SIG-M5 treated with dmso at 0.1 percent for 504 hours (cell line): ENCODE measurements at regions not wholly inside any gene's neighbourhood (a gene's known extent, or its start where the extent isn't known, plus 50 kb on each side); places are given as distances from the start of the nearest gene placed in this dataset.

Experiments used
- DNase-seq: peaks from one replicate; lab custom pipeline; 2025; ENCODE audit not compliant: unreplicated experiment; lab: John Stamatoyannopoulos, UW

DNA sequence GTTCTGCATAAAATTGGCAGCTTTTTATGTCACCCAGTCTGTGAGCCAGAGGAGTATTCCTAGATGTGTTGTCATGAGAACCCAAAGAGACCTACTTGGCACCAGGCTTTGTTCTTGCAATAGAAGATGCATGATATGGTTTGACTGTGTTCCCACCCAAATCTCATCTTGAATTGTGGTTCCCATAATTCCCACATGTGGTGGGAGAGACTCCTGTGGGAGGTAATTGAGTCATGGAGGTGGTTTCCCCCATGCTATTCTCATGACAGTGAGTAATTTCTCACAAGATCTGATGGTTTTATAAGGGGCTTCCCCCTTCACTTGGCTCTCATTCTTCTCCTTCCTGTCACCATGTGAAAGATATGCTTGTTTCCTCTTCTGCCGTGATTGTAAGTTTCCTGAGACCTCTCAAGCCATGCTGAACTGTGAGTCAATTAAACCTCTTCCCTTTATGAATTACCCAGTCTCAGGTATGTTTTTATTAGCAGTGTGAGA, 572.0 kb upstream of the ATP2B1 start:
- DNase-seq: no peak

- no peak for DNase-seq
These were observed 571.4 kb upstream of the ATP2B1 start for GRCh38 chr12:90280033-90280432.

DNA sequence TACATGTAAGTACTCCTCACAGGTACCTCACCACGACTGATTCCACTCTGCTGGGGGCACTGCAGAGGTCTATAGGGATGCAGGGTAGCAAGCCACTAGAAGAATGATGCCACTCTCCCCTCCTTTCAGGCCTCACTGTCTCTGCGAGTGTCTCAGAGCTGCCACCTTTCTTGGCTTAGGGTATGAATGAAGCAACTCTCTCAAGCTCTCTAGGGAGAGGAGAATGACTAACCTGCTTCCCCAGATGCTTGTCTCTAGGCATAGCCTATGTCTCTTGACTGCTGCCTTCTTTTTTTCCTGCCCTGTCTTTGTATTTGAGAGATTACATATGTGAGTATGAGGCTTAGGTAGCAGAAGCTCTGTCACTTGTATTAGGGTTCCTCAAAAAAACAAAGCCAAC, 566.5 kb upstream of the ATP2B1 start:
- DNase-seq: no peak

- DNase-seq: peak; percentile 10
These were observed 565.8 kb upstream of the ATP2B1 start for GRCh38 chr12:90274407-90274806.

GRCh38 chr12:90268574-90268973, 559.9 kb upstream of the ATP2B1 start:
- DNase-seq: no peak

DNA sequence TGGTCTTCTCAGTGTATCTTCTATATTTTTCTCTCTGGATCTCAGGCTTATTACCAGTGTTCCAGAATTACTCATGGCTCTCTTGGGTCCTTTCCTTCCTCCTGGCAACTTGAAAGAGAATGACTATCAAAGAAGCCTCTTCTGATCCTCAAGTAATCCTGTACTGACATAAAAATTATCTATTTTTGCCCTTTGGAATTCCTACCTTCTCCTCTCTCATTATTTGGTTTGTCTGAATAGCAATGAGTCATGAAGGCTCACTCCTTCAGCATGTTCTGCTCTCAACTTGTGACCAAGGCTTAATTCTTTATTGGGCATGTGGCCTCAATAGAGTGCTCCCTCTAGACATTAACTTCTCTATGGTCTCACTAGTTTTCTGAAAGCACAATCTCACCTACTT, 553.6 kb upstream of the ATP2B1 start:
- no peak for DNase-seq

DNA sequence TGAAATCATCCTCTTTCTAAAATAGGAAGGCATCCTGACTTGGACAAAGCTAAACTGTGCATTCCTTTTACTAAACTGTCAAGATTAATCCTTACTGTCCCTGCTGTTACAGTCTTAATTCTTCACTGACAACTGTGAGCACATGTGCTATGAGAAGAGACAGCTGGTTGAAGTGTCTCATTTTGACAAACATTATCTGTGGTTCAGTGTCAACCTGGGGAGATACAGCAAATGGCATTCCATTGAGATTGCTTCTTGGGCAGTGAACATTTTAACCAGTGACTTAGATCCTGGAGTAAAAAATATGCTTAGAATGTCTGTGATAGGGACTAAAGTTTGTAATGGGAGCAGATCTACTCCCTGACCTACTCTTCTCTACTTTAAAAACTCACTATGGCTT, 552.6 kb upstream of the ATP2B1 start:
- no peak for DNase-seq

DNA sequence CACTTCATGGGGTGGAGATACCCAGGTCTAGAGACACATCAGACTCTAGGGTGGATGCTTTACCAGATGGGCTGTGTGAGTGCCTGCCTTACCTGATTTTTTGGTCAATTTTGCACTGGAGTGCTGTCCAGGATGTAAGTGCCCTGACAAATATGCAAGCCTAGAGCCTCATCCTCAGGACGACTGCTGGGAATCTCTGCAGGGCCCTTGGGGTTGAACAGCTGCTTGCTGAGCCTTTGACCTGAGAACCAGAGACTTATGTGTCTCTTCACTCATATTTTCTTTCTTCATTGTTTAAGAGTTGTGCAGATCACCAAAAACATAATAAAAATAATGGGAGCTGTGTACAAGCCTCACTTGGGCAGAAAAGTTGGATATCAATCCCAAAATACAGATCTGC, 551.5 kb upstream of the ATP2B1 start:
- DNase-seq: no peak

DNA sequence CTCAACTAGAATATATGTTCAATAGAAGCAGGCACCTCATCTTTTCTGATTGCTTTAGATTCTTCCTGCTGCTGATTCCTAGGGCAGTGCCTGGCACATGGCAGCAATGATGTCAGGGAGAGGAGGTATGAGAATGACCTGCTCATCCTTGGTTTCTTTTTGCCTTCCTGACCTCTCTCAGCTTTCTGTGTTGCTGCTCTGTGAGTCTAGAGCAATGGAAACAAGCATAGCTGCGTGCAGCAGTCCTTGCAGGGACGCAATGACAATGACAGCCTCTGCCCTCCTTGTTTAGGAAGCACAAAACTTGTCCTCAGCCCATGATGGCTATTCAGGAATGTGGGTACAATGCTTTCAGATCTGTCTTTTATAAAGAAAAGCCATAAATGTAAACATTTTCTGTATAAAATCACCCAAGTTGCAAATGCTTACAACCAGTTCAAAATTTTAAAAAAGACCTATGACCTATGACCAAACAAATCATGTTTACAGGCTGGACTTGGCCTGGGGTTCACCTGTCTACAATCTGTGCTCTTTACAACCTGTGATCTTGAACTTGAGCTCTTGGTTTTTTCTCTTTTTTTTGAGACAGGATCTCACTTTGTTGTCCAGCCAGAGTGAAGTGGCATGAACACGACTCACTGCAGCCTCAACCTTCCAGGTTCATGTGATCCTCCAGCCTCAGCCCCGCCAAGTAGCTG, 549.4 kb upstream of the ATP2B1 start:
- DNase-seq: no peak

GRCh38 chr12:90254796-90255195, 546.2 kb upstream of the ATP2B1 start:
- DNase-seq: no peak

DNA sequence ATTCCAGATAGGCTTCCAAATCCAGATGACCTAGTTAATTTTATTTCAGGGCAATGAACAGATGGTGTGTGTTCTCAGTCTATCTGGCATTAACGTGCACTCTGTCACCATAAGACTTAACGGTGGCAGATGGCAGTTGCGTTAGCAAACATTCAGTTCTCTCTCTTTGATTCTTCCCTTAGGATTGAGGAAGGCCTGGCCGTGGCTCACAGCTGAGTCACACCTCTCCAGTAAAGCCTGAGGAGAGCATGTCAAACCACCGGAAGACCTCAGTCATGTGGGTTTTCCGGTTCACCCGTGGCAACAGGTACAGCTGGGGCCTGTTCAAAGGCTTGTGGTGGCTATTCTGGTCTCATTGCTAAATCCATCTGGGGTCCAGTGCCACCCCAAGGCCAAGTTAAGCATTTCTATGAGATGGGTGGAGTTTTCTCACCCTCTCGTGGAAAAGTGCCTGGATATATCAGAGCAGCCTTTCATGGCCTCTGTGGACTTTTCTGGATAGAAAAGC, 545.1 kb upstream of the ATP2B1 start:
- DNase-seq: peak; percentile 38

DNA sequence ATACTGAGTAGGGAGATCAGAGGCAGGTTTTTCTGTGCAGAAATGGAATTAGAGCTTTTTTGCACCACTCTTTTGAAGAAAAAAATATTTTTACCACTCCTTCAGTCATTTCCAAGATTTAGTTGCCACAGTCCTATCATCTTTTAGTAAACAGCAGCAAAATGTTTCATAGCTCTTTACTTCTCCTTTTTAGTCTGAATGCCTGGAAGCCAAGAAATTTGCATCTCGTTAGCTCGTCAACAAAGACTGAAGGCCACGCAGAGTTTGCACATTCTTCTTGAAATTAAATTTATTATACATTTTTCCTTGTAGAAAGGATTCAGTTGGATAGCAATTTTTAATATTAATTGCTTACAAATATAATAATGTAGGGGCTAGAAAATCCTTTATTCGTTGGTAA, 544.5 kb upstream of the ATP2B1 start:
- DNase-seq: no peak

DNA sequence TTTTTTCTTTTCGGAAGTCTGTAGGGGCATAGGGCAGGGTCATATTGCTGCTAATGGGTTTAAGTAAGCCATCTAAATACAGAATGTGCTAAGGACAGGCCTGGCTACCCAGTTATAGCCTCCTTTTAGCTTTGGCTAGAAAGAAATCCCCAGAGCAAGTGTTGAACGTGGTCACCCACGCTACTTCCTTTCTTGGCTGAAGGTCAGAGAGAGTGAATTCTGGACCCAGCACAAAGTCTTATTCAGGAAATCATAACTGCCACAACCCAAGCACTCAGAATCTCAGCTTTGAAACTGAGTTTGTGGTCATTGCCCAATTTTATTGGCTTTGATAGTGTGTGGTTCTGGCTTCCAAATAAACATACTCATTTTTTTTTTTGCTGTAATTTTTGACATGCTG, 542.1 kb upstream of the ATP2B1 start:
- DNase-seq: no peak

DNA sequence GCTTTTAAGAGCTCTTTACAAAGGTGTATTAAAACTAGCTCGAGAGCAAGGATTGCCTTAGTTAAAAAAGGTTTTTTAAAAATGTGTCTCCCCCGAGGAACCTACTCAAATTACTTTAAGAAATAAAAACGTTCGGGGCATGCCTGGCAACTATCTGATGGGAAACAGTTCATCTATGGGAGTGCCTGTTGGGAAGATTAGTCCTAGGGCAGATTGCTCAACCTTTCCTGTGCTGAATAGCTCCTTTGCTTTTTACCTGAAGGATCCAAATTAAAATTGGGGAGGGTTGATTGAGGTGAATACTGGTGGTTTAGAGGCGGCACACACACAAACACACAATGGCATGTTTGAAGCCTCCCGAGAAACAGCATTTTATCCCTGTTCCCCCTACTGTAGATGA, 541.4 kb upstream of the ATP2B1 start:
- DNase-seq: no peak

DNA sequence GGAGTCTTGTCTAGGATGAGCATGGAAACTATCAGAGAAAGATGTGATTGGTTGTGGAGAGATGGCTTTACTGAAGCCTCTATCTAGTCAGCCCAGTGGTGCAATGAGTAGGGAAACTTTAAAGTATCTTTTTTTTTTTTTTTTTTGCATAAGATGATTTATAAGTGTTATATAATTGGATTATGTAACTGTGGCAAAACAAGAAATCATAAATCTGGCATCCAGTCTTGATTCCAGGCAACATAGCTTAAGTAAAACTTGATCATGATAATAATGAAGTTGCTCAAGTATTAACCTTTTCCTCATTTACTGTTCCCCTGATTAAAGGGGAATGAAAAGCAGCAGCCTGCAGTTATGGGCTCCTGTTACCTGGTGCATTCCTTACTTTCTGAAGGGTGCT, 538.0 kb upstream of the ATP2B1 start:
- DNase-seq: no peak

- DNase-seq: no peak
These were observed 536.8 kb upstream of the ATP2B1 start for GRCh38 chr12:90245391-90245790.

GRCh38 chr12:90244232-90244631, 535.6 kb upstream of the ATP2B1 start:
- no peak for DNase-seq

DNA sequence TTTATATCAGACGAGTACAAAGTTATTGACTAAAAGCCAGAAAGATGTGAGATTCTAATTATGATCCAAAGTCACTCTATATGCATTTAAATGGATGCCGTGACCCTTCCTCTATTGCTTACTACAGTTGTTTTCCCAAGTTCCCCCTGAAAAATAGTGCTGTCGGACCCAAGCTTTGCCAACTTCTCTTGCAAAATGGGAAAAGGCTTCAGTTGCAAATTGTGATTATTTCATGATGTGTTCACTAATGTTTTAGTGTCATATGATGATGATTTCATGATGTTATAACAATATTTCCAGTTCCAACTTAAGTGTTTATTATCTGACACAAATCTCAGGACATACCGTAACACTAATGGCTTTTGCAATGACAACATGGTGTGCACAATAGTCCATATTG, 534.6 kb upstream of the ATP2B1 start:
- no peak for DNase-seq

DNA sequence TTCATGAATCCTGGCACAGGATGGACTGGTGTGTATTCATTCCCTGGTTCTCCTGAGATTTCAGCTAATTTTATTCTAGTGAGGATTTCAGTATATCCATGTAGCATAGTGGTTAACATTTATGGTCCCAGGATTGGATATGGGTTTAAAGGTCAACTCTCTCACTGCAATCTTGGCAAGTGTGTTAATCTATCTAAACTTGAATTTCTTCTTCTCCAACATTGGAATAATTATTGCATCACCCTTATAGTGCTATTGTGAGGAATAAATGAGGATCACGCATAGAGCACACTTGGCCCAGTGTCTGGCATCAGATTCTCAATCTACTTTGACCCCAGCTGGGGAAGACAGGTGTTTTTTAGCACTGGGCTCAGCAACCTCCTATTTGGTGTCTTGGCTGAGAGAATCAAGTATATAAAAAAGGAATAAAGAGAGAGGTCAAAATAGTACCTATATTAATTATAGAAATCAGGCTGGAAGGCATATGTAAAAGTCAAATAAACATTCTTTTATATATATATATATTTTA, 531.2 kb upstream of the ATP2B1 start:
- no peak for DNase-seq

DNA sequence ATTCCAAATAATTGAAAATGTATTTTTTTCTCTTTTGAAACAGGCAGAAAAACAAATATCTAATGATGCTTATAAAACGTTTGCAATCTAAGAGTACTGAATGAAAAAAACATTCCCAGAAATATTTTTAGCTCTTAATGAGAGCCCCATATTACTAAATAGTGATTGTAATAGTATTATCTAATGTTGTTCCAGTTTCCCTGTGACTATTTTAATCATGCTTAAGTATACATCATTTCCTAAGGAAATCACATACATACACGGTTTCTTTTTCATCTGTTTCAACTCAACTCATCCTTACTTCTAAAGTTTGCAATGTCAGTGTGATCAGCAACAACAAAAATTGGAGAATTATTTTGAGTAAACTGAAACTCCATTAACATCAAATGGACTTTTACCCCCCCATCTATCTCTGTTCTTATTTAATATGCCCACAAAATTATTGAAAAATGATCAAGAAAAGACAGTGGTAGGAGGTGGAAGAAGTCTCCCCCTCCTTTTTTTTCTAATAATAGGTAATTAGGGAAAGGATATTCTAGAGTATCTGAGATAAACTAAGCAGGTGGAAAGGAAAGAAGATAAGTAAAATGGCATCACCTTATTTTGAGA, 530.1 kb upstream of the ATP2B1 start:
- DNase-seq: no peak

- no peak for DNase-seq
These were observed 529.2 kb upstream of the ATP2B1 start for GRCh38 chr12:90237841-90238240.

- no peak for DNase-seq
These were observed 527.0 kb upstream of the ATP2B1 start for GRCh38 chr12:90235642-90236041.
